SK-N-SH treated with all-trans-retinoic acid at 6 μM for 48 hours (cell line): ENCODE measurements at regions not wholly inside any gene's neighbourhood (a gene's known extent, or its start where the extent isn't known, plus 50 kb on each side); places are given as distances from the start of the nearest gene placed in this dataset.

Experiments
- ATAC-seq: fragments of 200-7000 bp; cut with Tn5 transposase; 3 replicates; pipeline ENCODE4 v1.9.1; 2020; ENCODE audit warnings: mild to moderate bottlenecking, moderate library complexity
- ARNTL ChIP-seq: fragments of 450-650 bp; formaldehyde crosslinking; IDR thresholded peaks from 2 replicates; pipeline ENCODE4 v1.5.0; 2020; ENCODE audit warnings: low read depth, mild to moderate bottlenecking, moderate library complexity, borderline replicate concordance
- BACH2 ChIP-seq: fragments of 250-450 bp; sonication (Bioruptor Pico); IDR thresholded peaks from 2 replicates; pipeline ENCODE4 v1.9.0; 2021; ENCODE audit warnings: mild to moderate bottlenecking, borderline replicate concordance
- CSDC2 ChIP-seq: fragments of 250-450 bp; sonication (Bioruptor Pico); IDR thresholded peaks from 2 replicates; pipeline ENCODE4 v1.5.0; 2020; ENCODE audit warnings: mild to moderate bottlenecking, moderate library complexity
- ESRRG ChIP-seq: fragments of 250-450 bp; sonication (Bioruptor Pico); IDR thresholded peaks from 2 replicates; pipeline ENCODE4 v1.6.1; 2021; ENCODE audit warnings: mild to moderate bottlenecking
- GLIS3 ChIP-seq: fragments of 250-450 bp; sonication (Bioruptor Pico); IDR thresholded peaks from 2 replicates; pipeline ENCODE4 v1.5.0; 2020; ENCODE audit warnings: mild to moderate bottlenecking, moderate library complexity
- OSR1 ChIP-seq: fragments of 250-450 bp; sonication (Bioruptor Pico); IDR thresholded peaks from 2 replicates; pipeline ENCODE4 v1.8.0; 2022; ENCODE audit warnings: moderate library complexity, mild to moderate bottlenecking, inconsistent platforms
- PPARA ChIP-seq: fragments of 250-450 bp; sonication (Bioruptor Pico); IDR thresholded peaks from 2 replicates; pipeline ENCODE4 v1.5.0; 2020; ENCODE audit warnings: mild to moderate bottlenecking, borderline replicate concordance
- RARB ChIP-seq: fragments of 250-450 bp; sonication (Bioruptor Pico); IDR thresholded peaks from 2 replicates; pipeline ENCODE4 v1.8.0; 2021; ENCODE audit warnings: mild to moderate bottlenecking, moderate library complexity
- SNAI2 ChIP-seq: fragments of 250-450 bp; sonication (Bioruptor Pico); IDR thresholded peaks from 2 replicates; pipeline ENCODE4 v1.5.0; 2020; ENCODE audit warnings: mild to moderate bottlenecking, moderate library complexity
- TCF4 ChIP-seq: fragments of 250-450 bp; sonication (Bioruptor Pico); IDR thresholded peaks from 2 replicates; pipeline ENCODE4 v1.8.0; 2021; ENCODE audit warnings: mild to moderate bottlenecking, moderate library complexity, borderline replicate concordance
- TOX ChIP-seq: fragments of 250-450 bp; sonication (Bioruptor Pico); IDR thresholded peaks from 2 replicates; pipeline ENCODE4 v1.8.0; 2021; ENCODE audit warnings: mild to moderate bottlenecking, moderate library complexity, borderline replicate concordance
- ZC3H10 ChIP-seq: fragments of 250-450 bp; sonication (Bioruptor Pico); IDR thresholded peaks from 2 replicates; pipeline ENCODE4 v1.5.1; 2021; ENCODE audit warnings: mild to moderate bottlenecking, moderate library complexity
- ZFP3 ChIP-seq: fragments of 250-450 bp; sonication (Bioruptor Pico); IDR thresholded peaks from 2 replicates; pipeline ENCODE4 v1.5.0; 2020; ENCODE audit warnings: mild to moderate bottlenecking, moderate library complexity
- ZFP30 ChIP-seq: fragments of 450-650 bp; formaldehyde crosslinking; IDR thresholded peaks from 2 replicates; pipeline ENCODE4 v1.5.0; 2022; ENCODE audit warnings: mild to moderate bottlenecking, moderate library complexity
- ZNF565 ChIP-seq: fragments of 450-650 bp; formaldehyde crosslinking; conservative IDR thresholded peaks from 2 replicates; pipeline ENCODE4 v1.5.0; 2020; ENCODE audit warnings: low read depth, mild to moderate bottlenecking, moderate library complexity
- ZNF70 ChIP-seq: fragments of 450-650 bp; formaldehyde crosslinking; IDR thresholded peaks from 2 replicates; pipeline ENCODE4 v1.5.0; 2020; ENCODE audit warnings: mild to moderate bottlenecking, moderate library complexity
- ZNF8 ChIP-seq: fragments of 450-650 bp; formaldehyde crosslinking; IDR thresholded peaks from 2 replicates; pipeline ENCODE4 v1.5.0; 2020; ENCODE audit warnings: mild to moderate bottlenecking, moderate library complexity
- TF ChIP-seq, protein P1 (sequence below): fragments of 250-450 bp; sonication (Bioruptor Pico); IDR thresholded peaks from 2 replicates; pipeline ENCODE4 v1.5.0; 2020; ENCODE audit warnings: mild to moderate bottlenecking, moderate library complexity
- TF ChIP-seq, protein P2 (sequence below): fragments of 250-450 bp; sonication (Bioruptor Pico); IDR thresholded peaks from 2 replicates; pipeline ENCODE4 v1.5.1; 2021; ENCODE audit warnings: mild to moderate bottlenecking, moderate library complexity
- TF ChIP-seq, protein P3 (sequence below): fragments of 250-450 bp; sonication (Bioruptor Pico); IDR thresholded peaks from 2 replicates; pipeline ENCODE4 v1.8.0; 2021; ENCODE audit warnings: low read depth, mild to moderate bottlenecking, moderate library complexity, borderline replicate concordance
- TF ChIP-seq, protein P4 (sequence below): fragments of 250-450 bp; sonication (Bioruptor Pico); IDR thresholded peaks from 2 replicates; pipeline ENCODE4 v1.8.0; 2020; ENCODE audit warnings: mild to moderate bottlenecking, moderate library complexity, borderline replicate concordance

DNA sequence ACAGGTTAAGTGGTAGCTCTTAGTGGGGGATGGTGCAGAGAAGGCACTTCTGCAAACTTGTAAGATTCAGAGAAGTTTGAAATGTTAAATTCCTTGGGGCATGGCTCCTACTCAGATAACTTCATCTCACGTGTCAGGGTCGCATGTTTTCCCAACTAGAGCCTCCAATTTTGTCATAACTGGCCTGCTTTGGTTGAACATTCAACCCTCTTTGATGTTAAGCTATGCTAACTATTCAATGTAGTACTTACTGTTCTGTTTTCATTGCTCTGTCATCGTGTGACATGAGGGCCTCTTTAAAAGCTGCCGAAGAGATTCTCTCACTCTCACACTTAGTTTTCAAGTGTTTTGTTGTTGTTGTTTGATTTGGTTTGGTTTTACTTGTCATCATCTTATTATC lies 280.8 kb downstream of the CDH11 start:
- ATAC-seq: no peak
- TF ChIP-seq SNAI2 (CRISPR knock-in tag): no peak
- TF ChIP-seq ARNTL (CRISPR knock-in tag): no peak
- no peak for TF ChIP-seq ZNF8 (CRISPR knock-in tag)
- TF ChIP-seq ZC3H10 (CRISPR knock-in tag): no peak
- no peak for TF ChIP-seq GLIS3 (CRISPR knock-in tag)
- TF ChIP-seq, all 23 proteins: peak for 0

DNA sequence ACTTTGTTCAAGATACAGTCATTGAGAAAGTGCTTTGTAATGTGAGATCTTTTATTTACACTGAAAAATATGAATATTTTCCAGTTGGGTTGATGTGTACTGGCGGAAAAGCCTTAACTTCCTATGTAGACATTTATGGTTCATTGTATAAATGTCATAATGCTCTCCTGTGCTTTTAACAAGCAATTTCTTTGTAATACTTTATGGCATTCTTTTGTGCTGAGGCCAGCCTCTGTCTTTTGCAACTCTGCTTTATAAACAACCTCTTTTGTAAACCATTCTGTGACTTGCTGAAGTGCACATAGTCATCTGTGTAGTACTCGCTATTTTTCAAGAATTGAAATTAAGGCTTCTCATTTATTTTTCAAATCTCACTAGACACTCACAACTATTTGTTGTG lies 291.2 kb downstream of the CDH11 start:
- TF ChIP-seq ZFP3 (CRISPR knock-in tag) (no peak), ZFP30 (no peak), CSDC2 (CRISPR knock-in tag) (no peak), RARB (CRISPR knock-in tag) (no peak), ARNTL (CRISPR knock-in tag) (no peak), ZNF70 (CRISPR knock-in tag) (no peak), ESRRG (CRISPR knock-in tag) (no peak), GLIS3 (CRISPR knock-in tag) (no peak), SNAI2 (CRISPR knock-in tag) (no peak), OSR1 (CRISPR knock-in tag) (no peak), TOX (no peak), ZC3H10 (CRISPR knock-in tag) (no peak)
- TF ChIP-seq, protein P1, sequence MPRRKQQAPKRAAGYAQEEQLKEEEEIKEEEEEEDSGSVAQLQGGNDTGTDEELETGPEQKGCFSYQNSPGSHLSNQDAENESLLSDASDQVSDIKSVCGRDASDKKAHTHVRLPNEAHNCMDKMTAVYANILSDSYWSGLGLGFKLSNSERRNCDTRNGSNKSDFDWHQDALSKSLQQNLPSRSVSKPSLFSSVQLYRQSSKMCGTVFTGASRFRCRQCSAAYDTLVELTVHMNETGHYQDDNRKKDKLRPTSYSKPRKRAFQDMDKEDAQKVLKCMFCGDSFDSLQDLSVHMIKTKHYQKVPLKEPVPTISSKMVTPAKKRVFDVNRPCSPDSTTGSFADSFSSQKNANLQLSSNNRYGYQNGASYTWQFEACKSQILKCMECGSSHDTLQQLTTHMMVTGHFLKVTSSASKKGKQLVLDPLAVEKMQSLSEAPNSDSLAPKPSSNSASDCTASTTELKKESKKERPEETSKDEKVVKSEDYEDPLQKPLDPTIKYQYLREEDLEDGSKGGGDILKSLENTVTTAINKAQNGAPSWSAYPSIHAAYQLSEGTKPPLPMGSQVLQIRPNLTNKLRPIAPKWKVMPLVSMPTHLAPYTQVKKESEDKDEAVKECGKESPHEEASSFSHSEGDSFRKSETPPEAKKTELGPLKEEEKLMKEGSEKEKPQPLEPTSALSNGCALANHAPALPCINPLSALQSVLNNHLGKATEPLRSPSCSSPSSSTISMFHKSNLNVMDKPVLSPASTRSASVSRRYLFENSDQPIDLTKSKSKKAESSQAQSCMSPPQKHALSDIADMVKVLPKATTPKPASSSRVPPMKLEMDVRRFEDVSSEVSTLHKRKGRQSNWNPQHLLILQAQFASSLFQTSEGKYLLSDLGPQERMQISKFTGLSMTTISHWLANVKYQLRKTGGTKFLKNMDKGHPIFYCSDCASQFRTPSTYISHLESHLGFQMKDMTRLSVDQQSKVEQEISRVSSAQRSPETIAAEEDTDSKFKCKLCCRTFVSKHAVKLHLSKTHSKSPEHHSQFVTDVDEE (CRISPR knock-in tag): no peak
- TF ChIP-seq, protein P2, sequence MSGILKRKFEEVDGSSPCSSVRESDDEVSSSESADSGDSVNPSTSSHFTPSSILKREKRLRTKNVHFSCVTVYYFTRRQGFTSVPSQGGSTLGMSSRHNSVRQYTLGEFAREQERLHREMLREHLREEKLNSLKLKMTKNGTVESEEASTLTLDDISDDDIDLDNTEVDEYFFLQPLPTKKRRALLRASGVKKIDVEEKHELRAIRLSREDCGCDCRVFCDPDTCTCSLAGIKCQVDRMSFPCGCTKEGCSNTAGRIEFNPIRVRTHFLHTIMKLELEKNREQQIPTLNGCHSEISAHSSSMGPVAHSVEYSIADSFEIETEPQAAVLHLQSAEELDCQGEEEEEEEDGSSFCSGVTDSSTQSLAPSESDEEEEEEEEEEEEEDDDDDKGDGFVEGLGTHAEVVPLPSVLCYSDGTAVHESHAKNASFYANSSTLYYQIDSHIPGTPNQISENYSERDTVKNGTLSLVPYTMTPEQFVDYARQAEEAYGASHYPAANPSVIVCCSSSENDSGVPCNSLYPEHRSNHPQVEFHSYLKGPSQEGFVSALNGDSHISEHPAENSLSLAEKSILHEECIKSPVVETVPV: no peak
- TF ChIP-seq, protein P3, sequence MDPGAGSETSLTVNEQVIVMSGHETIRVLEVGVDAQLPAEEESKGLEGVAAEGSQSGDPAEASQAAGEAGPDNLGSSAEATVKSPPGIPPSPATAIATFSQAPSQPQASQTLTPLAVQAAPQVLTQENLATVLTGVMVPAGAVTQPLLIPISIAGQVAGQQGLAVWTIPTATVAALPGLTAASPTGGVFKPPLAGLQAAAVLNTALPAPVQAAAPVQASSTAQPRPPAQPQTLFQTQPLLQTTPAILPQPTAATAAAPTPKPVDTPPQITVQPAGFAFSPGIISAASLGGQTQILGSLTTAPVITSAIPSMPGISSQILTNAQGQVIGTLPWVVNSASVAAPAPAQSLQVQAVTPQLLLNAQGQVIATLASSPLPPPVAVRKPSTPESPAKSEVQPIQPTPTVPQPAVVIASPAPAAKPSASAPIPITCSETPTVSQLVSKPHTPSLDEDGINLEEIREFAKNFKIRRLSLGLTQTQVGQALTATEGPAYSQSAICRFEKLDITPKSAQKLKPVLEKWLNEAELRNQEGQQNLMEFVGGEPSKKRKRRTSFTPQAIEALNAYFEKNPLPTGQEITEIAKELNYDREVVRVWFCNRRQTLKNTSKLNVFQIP (CRISPR knock-in tag): no peak
- no peak for ATAC-seq

DNA sequence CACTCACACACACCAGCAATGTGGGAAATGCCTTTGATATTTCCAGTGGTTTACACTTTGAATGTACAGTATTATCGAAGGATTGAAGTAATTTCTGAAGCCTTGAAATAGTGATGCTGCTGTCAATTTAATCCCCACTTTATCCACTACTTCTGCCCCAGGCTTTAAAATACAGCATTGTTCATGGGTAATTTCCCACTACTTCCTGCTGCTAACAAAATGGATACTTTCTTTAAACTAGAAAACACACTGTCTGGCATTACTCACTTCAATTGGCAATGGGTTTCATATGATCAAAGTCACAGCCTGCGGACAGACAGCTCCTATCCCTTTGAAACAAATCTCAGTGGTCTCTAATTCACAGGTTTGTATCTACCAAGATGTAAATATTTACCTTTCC lies 292.2 kb downstream of the CDH11 start:
- ATAC-seq: no peak
- TF ChIP-seq SNAI2 (CRISPR knock-in tag) (no peak), ARNTL (CRISPR knock-in tag) (no peak), PPARA (CRISPR knock-in tag) (no peak)
- TF ChIP-seq, protein P4, sequence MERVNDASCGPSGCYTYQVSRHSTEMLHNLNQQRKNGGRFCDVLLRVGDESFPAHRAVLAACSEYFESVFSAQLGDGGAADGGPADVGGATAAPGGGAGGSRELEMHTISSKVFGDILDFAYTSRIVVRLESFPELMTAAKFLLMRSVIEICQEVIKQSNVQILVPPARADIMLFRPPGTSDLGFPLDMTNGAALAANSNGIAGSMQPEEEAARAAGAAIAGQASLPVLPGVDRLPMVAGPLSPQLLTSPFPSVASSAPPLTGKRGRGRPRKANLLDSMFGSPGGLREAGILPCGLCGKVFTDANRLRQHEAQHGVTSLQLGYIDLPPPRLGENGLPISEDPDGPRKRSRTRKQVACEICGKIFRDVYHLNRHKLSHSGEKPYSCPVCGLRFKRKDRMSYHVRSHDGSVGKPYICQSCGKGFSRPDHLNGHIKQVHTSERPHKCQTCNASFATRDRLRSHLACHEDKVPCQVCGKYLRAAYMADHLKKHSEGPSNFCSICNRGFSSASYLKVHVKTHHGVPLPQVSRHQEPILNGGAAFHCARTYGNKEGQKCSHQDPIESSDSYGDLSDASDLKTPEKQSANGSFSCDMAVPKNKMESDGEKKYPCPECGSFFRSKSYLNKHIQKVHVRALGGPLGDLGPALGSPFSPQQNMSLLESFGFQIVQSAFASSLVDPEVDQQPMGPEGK (CRISPR knock-in tag): no peak

DNA sequence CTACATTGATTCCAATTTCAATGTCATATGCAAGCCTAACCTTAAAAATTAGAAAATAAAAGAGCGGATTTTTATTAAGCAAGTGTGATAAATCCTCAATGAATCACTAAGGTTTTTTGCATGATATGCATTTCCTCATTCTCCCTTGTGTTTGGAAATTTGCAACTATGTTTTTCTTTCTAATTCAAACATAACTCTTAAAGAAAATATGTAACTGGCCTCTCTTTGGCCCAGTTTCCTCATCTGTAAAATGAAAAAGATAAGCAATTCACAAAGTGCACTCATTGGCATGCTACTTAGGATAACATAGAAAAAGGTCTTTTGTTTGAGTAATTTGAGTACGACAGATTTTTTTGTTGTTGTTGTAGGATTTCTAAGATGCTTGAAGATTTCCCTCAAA lies 295.5 kb downstream of the CDH11 start:
- ATAC-seq: no peak
- TF ChIP-seq ZNF8 (CRISPR knock-in tag) (no peak), OSR1 (CRISPR knock-in tag) (no peak), CSDC2 (CRISPR knock-in tag) (no peak), RARB (CRISPR knock-in tag) (no peak), ZFP30 (no peak), ZNF70 (CRISPR knock-in tag) (no peak), TCF4 (CRISPR knock-in tag) (no peak), PPARA (CRISPR knock-in tag) (no peak), ZNF565 (CRISPR knock-in tag) (no peak), ZC3H10 (CRISPR knock-in tag) (no peak), TOX (no peak), BACH2 (CRISPR knock-in tag) (no peak), SNAI2 (CRISPR knock-in tag) (no peak), ESRRG (CRISPR knock-in tag) (no peak)
- TF ChIP-seq, protein P3 (CRISPR knock-in tag): no peak
- TF ChIP-seq, protein P2: no peak
- TF ChIP-seq, protein P1 (CRISPR knock-in tag): no peak
